ENCODE measurements at regions not wholly inside any gene's neighbourhood (a gene's known extent, or its start where the extent isn't known, plus 50 kb on each side); places are given as distances from the start of the nearest gene placed in this dataset.

DNA sequence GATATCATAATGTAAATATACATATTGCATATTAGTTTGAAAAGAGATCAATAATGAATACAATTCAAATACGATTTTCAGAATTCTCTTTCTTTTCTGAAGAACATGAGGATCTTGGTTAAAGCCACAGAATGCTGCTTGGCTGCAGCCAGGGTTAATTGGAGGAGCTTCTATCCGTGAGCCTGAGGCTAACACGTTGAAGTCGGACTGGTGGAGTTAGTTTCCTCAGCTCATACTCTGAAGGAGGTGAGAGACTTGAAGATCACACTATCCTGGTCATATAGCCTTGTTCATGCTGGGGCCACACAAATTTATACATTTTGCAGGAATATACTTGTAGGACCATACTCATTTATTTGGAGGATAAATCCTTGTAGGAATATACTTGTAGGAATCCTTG is 335.8 kb downstream of the TRIB2 start:
- DNase-seq (ENCODE audit: low read depth in 1 of 2, low spot score in 1 of 2) = no peak
- TF ChIP-seq SPI1 (IDR thresholded peaks at IDR 0.05; ENCODE audit: borderline replicate concordance, low read depth) (no peak), POLR2AphosphoS5 (IDR thresholded peaks at IDR 0.05; ENCODE audit: low read depth) (no peak), GABPA (IDR thresholded peaks at IDR 0.05; ENCODE audit: low read depth) (no peak)
- TF ChIP-seq, protein P1, sequence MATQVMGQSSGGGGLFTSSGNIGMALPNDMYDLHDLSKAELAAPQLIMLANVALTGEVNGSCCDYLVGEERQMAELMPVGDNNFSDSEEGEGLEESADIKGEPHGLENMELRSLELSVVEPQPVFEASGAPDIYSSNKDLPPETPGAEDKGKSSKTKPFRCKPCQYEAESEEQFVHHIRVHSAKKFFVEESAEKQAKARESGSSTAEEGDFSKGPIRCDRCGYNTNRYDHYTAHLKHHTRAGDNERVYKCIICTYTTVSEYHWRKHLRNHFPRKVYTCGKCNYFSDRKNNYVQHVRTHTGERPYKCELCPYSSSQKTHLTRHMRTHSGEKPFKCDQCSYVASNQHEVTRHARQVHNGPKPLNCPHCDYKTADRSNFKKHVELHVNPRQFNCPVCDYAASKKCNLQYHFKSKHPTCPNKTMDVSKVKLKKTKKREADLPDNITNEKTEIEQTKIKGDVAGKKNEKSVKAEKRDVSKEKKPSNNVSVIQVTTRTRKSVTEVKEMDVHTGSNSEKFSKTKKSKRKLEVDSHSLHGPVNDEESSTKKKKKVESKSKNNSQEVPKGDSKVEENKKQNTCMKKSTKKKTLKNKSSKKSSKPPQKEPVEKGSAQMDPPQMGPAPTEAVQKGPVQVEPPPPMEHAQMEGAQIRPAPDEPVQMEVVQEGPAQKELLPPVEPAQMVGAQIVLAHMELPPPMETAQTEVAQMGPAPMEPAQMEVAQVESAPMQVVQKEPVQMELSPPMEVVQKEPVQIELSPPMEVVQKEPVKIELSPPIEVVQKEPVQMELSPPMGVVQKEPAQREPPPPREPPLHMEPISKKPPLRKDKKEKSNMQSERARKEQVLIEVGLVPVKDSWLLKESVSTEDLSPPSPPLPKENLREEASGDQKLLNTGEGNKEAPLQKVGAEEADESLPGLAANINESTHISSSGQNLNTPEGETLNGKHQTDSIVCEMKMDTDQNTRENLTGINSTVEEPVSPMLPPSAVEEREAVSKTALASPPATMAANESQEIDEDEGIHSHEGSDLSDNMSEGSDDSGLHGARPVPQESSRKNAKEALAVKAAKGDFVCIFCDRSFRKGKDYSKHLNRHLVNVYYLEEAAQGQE (IDR thresholded peaks at IDR 0.05; ENCODE audit: insufficient replicate concordance, low read depth) = no peak
- TF ChIP-seq, protein P2, sequence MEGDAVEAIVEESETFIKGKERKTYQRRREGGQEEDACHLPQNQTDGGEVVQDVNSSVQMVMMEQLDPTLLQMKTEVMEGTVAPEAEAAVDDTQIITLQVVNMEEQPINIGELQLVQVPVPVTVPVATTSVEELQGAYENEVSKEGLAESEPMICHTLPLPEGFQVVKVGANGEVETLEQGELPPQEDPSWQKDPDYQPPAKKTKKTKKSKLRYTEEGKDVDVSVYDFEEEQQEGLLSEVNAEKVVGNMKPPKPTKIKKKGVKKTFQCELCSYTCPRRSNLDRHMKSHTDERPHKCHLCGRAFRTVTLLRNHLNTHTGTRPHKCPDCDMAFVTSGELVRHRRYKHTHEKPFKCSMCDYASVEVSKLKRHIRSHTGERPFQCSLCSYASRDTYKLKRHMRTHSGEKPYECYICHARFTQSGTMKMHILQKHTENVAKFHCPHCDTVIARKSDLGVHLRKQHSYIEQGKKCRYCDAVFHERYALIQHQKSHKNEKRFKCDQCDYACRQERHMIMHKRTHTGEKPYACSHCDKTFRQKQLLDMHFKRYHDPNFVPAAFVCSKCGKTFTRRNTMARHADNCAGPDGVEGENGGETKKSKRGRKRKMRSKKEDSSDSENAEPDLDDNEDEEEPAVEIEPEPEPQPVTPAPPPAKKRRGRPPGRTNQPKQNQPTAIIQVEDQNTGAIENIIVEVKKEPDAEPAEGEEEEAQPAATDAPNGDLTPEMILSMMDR (IDR thresholded peaks at IDR 0.05; ENCODE audit: insufficient read depth, low read length) = no peak

DNA sequence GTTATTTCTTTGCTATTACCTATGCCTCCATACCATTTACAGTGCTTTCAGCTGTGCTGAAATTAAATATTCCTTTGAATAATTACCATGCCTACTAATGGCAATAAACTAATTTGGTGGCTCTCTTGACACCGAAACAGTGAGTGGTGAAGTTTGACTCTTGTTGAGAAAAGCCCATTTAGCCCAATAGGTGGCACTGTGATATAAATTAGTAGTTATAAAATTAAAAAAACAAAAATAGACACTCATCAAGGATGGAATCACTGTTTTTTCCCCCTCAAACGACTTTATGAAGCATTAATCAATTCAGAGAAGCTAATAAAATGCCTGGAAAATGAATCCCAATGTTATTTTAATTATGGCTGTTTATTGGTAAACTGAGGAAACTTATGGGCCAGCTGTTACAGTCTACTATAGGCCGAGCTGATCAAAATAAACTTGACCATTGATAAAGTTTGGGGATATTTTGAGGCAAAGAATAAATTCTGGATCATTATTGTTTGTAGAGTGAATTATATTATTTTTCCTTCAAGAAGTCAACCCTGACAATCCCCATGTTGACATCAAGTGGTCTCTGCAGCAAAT is 339.6 kb downstream of the TRIB2 start:
- TF ChIP-seq POLR2AphosphoS5 (IDR thresholded peaks at IDR 0.05; ENCODE audit: low read depth) (no peak), SPI1 (IDR thresholded peaks at IDR 0.05; ENCODE audit: borderline replicate concordance, low read depth) (no peak), GABPA (IDR thresholded peaks at IDR 0.05; ENCODE audit: low read depth) (no peak)
- TF ChIP-seq, protein P1 (IDR thresholded peaks at IDR 0.05; ENCODE audit: insufficient replicate concordance, low read depth) = no peak
- TF ChIP-seq, protein P2 (IDR thresholded peaks at IDR 0.05; ENCODE audit: insufficient read depth, low read length) = no peak
- no peaks in the 10 kb centered on the region for H3K27me3 ChIP-seq (ENCODE audit: insufficient read depth, poor library complexity, severe bottlenecking)
- H3K27ac ChIP-seq (replicated peaks) = no peak overlapping the region
- H3K4me3 ChIP-seq (replicated peaks; ENCODE audit: insufficient read depth, low read length) = no peak overlapping the region
- no peak for DNase-seq (ENCODE audit: low read depth in 1 of 2, low spot score in 1 of 2)

More for the DNA sequence above, 335.8 kb downstream of the TRIB2 start:
- Histone ChIP-seq H3K27ac (replicated peaks) (no peak overlapping the region), H3K4me3 (replicated peaks; ENCODE audit: insufficient read depth, low read length) (no peak overlapping the region), H3K27me3 (ENCODE audit: insufficient read depth, poor library complexity, severe bottlenecking) (no peaks in the 10 kb centered on the region)

DNA sequence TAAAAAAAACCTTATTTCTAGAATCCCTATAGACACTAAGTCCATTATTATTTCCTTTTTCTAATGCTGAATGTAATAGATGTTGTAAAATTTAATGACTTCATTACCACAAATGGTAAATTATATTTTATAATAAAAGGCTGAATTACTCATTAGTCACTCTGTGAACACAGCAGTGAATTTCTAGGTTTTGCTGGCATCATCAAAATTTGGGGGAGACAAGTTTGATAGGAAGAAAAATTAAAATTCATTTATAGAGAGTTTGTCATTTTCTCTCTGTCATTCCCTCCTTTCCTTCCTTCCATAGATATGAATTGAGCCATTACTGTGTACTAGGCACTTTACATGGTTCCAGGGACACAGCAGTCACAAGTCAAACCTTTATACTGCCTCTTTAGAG is 340.9 kb downstream of the TRIB2 start:
- TF ChIP-seq, protein P2 (IDR thresholded peaks at IDR 0.05; ENCODE audit: insufficient read depth, low read length) = no peak
- TF ChIP-seq, protein P1 (IDR thresholded peaks at IDR 0.05; ENCODE audit: insufficient replicate concordance, low read depth) = no peak
- TF ChIP-seq GABPA (IDR thresholded peaks at IDR 0.05; ENCODE audit: low read depth) (no peak), POLR2AphosphoS5 (IDR thresholded peaks at IDR 0.05; ENCODE audit: low read depth) (no peak)
- no peak for DNase-seq (ENCODE audit: low read depth in 1 of 2, low spot score in 1 of 2)
- Histone ChIP-seq H3K27ac (replicated peaks) (no peak overlapping the region), H3K27me3 (ENCODE audit: insufficient read depth, poor library complexity, severe bottlenecking) (no peaks in the 10 kb centered on the region), H3K4me3 (replicated peaks; ENCODE audit: insufficient read depth, low read length) (no peak overlapping the region)
